ENCODE measurements at regions not wholly inside any gene's neighbourhood (a gene's known extent, or its start where the extent isn't known, plus 50 kb on each side); places are given as distances from the start of the nearest gene placed in this dataset.

DNA sequence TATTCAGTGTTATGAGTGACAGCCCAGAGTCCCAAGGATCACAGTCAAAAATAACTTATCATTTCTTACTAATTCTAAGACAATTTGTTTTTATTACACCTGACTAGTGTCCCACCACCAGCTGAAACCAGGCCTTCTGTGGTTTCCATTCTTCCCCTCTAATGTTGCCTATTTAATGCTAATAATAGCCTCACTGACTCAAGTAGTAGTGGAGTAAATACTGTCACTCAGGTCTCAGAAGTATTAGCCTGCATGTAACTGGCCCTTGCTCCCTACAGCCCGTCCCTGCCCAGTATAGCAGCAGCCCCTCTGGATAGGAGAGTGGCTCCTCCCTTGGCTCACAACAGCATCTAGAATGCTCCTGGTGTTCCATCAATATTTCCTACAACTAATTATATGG lies 665.5 kb downstream of the NTRK3 start:
- Mint-ChIP-seq H3K4me3 (no peak overlapping the region), H3K36me3 (ENCODE audit: low read depth) (no peaks in the 10 kb centered on the region)

DNA sequence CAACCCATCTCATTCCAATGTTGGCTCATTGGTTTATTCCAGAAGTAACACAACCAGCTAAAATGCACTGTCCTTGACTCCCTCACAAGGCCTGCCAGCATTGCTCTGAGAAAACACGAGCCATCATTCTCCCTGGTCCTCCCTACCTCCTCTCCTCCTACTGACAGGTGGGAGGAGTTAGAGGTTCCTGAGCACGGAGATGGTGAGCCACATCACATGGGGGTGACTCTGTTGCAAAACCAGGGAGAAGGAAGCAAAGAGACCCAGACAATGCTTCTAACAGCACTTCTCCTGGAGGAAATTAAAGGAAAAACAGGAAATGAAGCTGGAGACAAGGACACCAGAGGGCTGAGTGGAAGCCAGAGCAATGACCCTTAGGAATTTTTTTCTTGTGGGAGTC lies 667.4 kb downstream of the NTRK3 start:
- TF ChIP-seq, protein P1, sequence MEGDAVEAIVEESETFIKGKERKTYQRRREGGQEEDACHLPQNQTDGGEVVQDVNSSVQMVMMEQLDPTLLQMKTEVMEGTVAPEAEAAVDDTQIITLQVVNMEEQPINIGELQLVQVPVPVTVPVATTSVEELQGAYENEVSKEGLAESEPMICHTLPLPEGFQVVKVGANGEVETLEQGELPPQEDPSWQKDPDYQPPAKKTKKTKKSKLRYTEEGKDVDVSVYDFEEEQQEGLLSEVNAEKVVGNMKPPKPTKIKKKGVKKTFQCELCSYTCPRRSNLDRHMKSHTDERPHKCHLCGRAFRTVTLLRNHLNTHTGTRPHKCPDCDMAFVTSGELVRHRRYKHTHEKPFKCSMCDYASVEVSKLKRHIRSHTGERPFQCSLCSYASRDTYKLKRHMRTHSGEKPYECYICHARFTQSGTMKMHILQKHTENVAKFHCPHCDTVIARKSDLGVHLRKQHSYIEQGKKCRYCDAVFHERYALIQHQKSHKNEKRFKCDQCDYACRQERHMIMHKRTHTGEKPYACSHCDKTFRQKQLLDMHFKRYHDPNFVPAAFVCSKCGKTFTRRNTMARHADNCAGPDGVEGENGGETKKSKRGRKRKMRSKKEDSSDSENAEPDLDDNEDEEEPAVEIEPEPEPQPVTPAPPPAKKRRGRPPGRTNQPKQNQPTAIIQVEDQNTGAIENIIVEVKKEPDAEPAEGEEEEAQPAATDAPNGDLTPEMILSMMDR (IDR thresholded peaks at IDR 0.05) = no peak
- H3K4me1 Mint-ChIP-seq = peaks cover 9% of the 10 kb centered on the region
- peak overlapping the region; percentile 80 for H3K27ac Mint-ChIP-seq
- peaks cover 7% of the 10 kb centered on the region for H3K9me3 Mint-ChIP-seq
- peaks cover 6% of the 10 kb centered on the region for H3K27me3 Mint-ChIP-seq (ENCODE audit: low read depth, poor library complexity)
- H3K36me3 Mint-ChIP-seq (ENCODE audit: low read depth) = no peaks in the 10 kb centered on the region
- no peak overlapping the region for H3K4me3 Mint-ChIP-seq
- DNase-seq = no peak

More for the DNA sequence above, 665.5 kb downstream of the NTRK3 start:
- no peak for DNase-seq
- Mint-ChIP-seq H3K27me3 (ENCODE audit: low read depth, poor library complexity) (no peaks in the 10 kb centered on the region), H3K9me3 (peaks cover 7% of the 10 kb centered on the region), H3K27ac (no peak overlapping the region), H3K4me1 (peaks cover 9% of the 10 kb centered on the region)
- TF ChIP-seq, protein P1 (IDR thresholded peaks at IDR 0.05) = no peak

DNA sequence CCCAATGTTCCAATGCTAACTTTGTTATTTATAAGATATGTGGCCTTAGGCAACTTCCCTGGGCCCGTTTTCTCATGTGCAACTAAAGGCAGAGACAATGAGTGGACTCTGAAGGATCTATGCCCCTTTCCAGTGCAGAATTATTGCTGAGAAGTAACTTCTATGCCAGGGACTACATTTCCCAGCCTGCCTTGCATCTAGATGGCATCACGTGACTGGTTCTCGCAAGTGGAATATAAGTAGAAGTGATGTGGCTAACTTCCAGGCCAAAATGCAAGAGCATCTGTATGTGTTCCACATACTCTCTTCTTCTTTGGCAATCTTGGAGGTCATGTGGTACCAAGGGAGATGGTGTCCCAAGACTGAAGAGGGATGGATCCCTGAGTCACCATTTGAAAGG lies 674.4 kb downstream of the NTRK3 start:
- DNase-seq = no peak

GRCh38 chr15:87579537-87579936 lies 677.0 kb downstream of the NTRK3 start:
- H3K36me3 Mint-ChIP-seq (ENCODE audit: low read depth) = no peaks in the 10 kb centered on the region
- no peak overlapping the region for H3K27ac Mint-ChIP-seq
- H3K27me3 Mint-ChIP-seq (ENCODE audit: low read depth, poor library complexity) = no peaks in the 10 kb centered on the region
- no peak for DNase-seq
- TF ChIP-seq, protein P1 (IDR thresholded peaks at IDR 0.05) = no peak
- no peaks in the 10 kb centered on the region for H3K9me3 Mint-ChIP-seq
- no peaks in the 10 kb centered on the region for H3K4me1 Mint-ChIP-seq
- H3K4me3 Mint-ChIP-seq = no peak overlapping the region

More for the DNA sequence above, 674.4 kb downstream of the NTRK3 start:
- no peaks in the 10 kb centered on the region for H3K9me3 Mint-ChIP-seq
- TF ChIP-seq, protein P1 (IDR thresholded peaks at IDR 0.05) = no peak
- H3K4me1 Mint-ChIP-seq = no peaks in the 10 kb centered on the region
- H3K27ac Mint-ChIP-seq = no peak overlapping the region
- peaks cover 6% of the 10 kb centered on the region for H3K27me3 Mint-ChIP-seq (ENCODE audit: low read depth, poor library complexity)
- H3K36me3 Mint-ChIP-seq (ENCODE audit: low read depth) = no peaks in the 10 kb centered on the region
- no peak overlapping the region for H3K4me3 Mint-ChIP-seq

GRCh38 chr15:87578776-87579175 lies 677.8 kb downstream of the NTRK3 start:
- DNase-seq = no peak
- Mint-ChIP-seq H3K4me1 (no peaks in the 10 kb centered on the region), H3K27ac (no peak overlapping the region), H3K27me3 (ENCODE audit: low read depth, poor library complexity) (no peaks in the 10 kb centered on the region), H3K36me3 (ENCODE audit: low read depth) (no peaks in the 10 kb centered on the region), H3K9me3 (no peaks in the 10 kb centered on the region), H3K4me3 (no peak overlapping the region)
- TF ChIP-seq, protein P1 (IDR thresholded peaks at IDR 0.05) = no peak

DNA sequence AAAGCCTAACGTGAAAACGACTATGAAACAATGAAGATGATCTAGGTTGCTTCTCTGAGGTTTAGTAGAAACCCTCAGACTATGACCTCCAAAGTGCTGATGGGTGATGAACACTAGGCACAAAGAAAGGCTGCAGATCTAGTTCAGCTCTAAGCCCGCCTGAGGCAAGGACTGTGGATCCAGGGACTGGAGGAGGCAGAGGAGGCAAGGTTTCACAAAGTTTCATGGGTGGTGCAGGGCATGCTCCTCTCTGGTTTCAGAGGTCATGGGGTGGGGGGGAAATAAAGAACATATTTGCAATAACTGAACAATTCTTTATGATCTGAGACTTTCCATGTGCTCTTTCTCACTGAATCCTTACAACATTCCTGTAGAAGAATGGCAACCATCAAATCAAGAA lies 679.2 kb downstream of the NTRK3 start:
- H3K36me3 Mint-ChIP-seq (ENCODE audit: low read depth) = no peaks in the 10 kb centered on the region
- TF ChIP-seq, protein P1 (IDR thresholded peaks at IDR 0.05) = no peak
- H3K27me3 Mint-ChIP-seq (ENCODE audit: low read depth, poor library complexity) = no peaks in the 10 kb centered on the region
- no peak overlapping the region for H3K27ac Mint-ChIP-seq
- H3K9me3 Mint-ChIP-seq = no peaks in the 10 kb centered on the region
- no peak for DNase-seq
- no peaks in the 10 kb centered on the region for H3K4me1 Mint-ChIP-seq
- H3K4me3 Mint-ChIP-seq = no peak overlapping the region

All from nephron progenitor cell (in vitro differentiated cells).